Activated CD4-positive, alpha-beta T cell treated with anti-CD3 and anti-CD28 coated beads for 36 hours (primary cell): ENCODE measurements at regions not wholly inside any gene's neighbourhood (a gene's known extent, or its start where the extent isn't known, plus 50 kb on each side); places are given as distances from the start of the nearest gene placed in this dataset.
"Not testable (repeated sequence)": the region's sequence is repeated elsewhere in the genome, so short reads cannot be mapped to it uniquely, and the experiment has no call there.

Source experiments
- ATAC-seq: fragments of 200-7000 bp; cut with Tn5 transposase; one replicate; pipeline ENCODE4 v1.10.0; 2021; ENCODE audit warnings: mild to moderate bottlenecking, moderate library complexity
- CTCF ChIA-PET: fragments of 350-600 bp; sonication (Branson Sonifier 250); formaldehyde crosslinking; loops from one replicate; lab custom pipeline; 2021; ENCODE audit warnings: antibody characterized with exemption; lab: Charles Lee
- POLR2A ChIA-PET: fragments of 350-600 bp; sonication (Branson Sonifier 250); formaldehyde crosslinking; loops from one replicate; lab custom pipeline; 2021; ENCODE audit warnings: antibody characterized with exemption, inconsistent platforms; lab: Charles Lee
- DNase-seq: peaks from one replicate; pipeline ENCODE4 v3.0.0-alpha.2; 2020
- H3K27ac Mint-ChIP-seq: one replicate; pipeline ENCODE4 v1.8.0; 2021; ENCODE audit warnings: mixed read lengths
- H3K27me3 Mint-ChIP-seq: one replicate; pipeline ENCODE4 v1.8.0; 2021; ENCODE audit warnings: mixed read lengths
- H3K36me3 Mint-ChIP-seq: one replicate; pipeline ENCODE4 v1.8.0; 2021; ENCODE audit warnings: low read depth, mixed read lengths
- H3K4me1 Mint-ChIP-seq: one replicate; pipeline ENCODE4 v1.8.0; 2021; ENCODE audit warnings: mixed read lengths
- H3K4me3 Mint-ChIP-seq: one replicate; pipeline ENCODE4 v1.8.0; 2021; ENCODE audit warnings: mild to moderate bottlenecking, moderate library complexity, mixed read lengths
- H3K9me3 Mint-ChIP-seq: one replicate; pipeline ENCODE4 v1.8.0; 2021; ENCODE audit warnings: low read depth, mixed read lengths
- intact Hi-C, 2 experiments: fragments of 100-400 bp; cut with DNase I in 1 of 2; cut with micrococcal nuclease in 1 of 2; formaldehyde crosslinking; loops; one replicate each; pipeline versions ENCODE4 v1.14.2 to v1.15.1; 2022 to 2024; cut with DNase I, micrococcal nuclease

DNA sequence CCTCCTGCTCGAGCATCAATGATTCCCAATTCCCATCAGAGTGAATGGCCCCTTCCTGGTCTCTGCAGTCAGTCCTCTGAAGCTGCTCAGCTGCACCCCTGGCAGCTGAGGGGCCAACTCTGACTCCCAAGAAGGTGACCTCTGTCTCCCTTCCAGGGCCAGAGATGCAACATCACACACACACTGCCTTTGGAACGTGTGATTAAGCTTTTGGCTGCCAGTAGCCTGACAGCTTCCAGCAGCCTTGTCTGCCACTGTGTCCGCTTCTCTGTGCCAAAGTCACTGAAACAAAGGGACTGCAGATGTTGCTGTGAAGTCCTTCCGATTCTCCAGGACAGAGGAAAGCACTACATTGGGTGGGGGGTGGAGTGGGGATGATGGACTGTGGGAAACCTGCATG, 254.1 kb downstream of the CEP170 start:
- H3K4me3 Mint-ChIP-seq, H3K27me3 Mint-ChIP-seq, H3K27ac Mint-ChIP-seq, intact Hi-C loops, POLR2A ChIA-PET, DNase-seq, H3K36me3 Mint-ChIP-seq, CTCF ChIA-PET, H3K4me1 Mint-ChIP-seq, ATAC-seq, H3K9me3 Mint-ChIP-seq: not testable (repeated sequence)

DNA sequence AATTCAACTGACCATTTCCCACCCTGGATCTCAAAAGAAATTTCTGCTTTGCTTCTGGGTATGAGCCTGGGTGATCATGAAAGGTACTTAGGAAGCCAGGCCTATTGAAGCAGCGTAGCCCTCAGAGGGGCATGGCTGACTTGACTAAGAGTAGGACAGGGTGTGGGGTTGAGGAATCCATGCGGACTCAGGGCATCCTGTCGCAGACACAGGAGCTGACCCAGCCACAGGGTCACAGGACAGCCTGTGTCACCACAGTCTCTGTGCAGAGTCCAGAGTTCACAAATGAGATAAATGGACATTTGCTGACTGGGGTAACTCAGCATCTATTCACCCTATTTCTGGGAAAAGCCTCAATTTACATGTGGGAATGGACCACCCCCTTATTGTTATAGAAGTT, 262.3 kb downstream of the CEP170 start:
- H3K4me1 Mint-ChIP-seq, DNase-seq, H3K27ac Mint-ChIP-seq, CTCF ChIA-PET, intact Hi-C loops, H3K36me3 Mint-ChIP-seq, POLR2A ChIA-PET, ATAC-seq, H3K27me3 Mint-ChIP-seq, H3K4me3 Mint-ChIP-seq, H3K9me3 Mint-ChIP-seq: not testable (repeated sequence)

GRCh38 chr1:242985096-242985495, 270.0 kb downstream of the CEP170 start:
- intact Hi-C loops, H3K27ac Mint-ChIP-seq, POLR2A ChIA-PET, H3K27me3 Mint-ChIP-seq, H3K4me1 Mint-ChIP-seq, ATAC-seq, DNase-seq, CTCF ChIA-PET, H3K36me3 Mint-ChIP-seq, H3K4me3 Mint-ChIP-seq, H3K9me3 Mint-ChIP-seq: not testable (repeated sequence)

DNA sequence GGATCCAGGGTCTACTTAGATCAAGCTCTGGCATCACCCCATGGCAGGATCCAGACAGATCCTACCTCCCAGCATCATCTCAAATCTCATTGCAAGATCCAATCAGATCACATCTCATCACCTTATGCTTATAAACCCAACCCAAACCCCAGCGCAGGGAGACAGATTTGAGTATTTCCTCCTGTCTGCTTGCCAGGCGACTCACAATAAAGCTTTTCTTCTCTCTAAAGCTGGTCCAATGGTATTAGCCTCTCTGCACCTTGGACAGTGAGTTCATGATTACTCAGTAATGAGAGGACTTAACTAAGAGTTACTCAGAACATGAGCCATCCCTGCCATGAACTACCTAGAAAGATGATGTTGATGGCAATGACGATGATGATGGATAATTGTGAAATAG, 281.7 kb downstream of the CEP170 start:
- CTCF ChIA-PET, H3K27ac Mint-ChIP-seq, H3K4me1 Mint-ChIP-seq, H3K4me3 Mint-ChIP-seq, POLR2A ChIA-PET, H3K9me3 Mint-ChIP-seq, ATAC-seq, H3K36me3 Mint-ChIP-seq, H3K27me3 Mint-ChIP-seq, DNase-seq, intact Hi-C loops: not testable (repeated sequence)

DNA sequence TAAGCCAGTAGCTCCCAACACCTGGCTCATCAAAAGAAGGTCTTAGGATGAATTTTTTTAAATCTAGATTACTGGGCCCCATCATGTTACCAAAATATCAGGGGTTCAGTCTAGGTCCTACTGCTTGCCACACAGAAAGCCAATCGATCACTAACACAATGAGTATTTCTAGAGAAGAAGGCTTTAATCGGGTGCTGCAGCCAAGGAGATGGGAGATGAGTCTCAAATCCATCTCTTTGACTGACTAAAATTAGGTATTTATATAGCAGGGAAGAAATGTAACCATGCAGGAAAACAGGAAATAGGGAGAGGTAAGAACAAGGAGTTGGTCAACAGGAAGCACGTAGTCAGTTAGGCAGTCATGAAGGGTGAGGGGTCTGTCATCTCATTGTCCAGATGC, 288.2 kb downstream of the CEP170 start:
- ChIA-PET POLR2A (no interaction called here), CTCF (no interaction called here)
- Mint-ChIP-seq H3K4me1 (no peaks in the 10 kb centered on the region), H3K36me3 (peaks cover 2% of the 10 kb centered on the region), H3K27ac (no peak overlapping the region), H3K27me3 (peaks cover 2% of the 10 kb centered on the region), H3K4me3 (no peak overlapping the region), H3K9me3 (peaks cover 10% of the 10 kb centered on the region)
- intact Hi-C loops = no loop called here
- DNase-seq = no peak
- ATAC-seq = no peak

GRCh38 chr1:242959397-242959796, 295.7 kb downstream of the CEP170 start:
- intact Hi-C loops, CTCF ChIA-PET, POLR2A ChIA-PET: not testable (repeated sequence)

GRCh38 chr1:242954945-242955344, 300.1 kb downstream of the CEP170 start:
- H3K36me3 Mint-ChIP-seq, H3K27me3 Mint-ChIP-seq, POLR2A ChIA-PET, intact Hi-C loops, CTCF ChIA-PET, H3K4me3 Mint-ChIP-seq, ATAC-seq, DNase-seq, H3K4me1 Mint-ChIP-seq, H3K27ac Mint-ChIP-seq, H3K9me3 Mint-ChIP-seq: not testable (repeated sequence)

More at GRCh38 chr1:242959397-242959796, 295.7 kb downstream of the CEP170 start:
- not testable (repeated sequence) for DNase-seq, H3K4me1 Mint-ChIP-seq, H3K36me3 Mint-ChIP-seq, H3K9me3 Mint-ChIP-seq, ATAC-seq, H3K4me3 Mint-ChIP-seq, H3K27me3 Mint-ChIP-seq, H3K27ac Mint-ChIP-seq

GRCh38 chr1:242946206-242946605, 308.9 kb downstream of the CEP170 start:
- H3K27me3 Mint-ChIP-seq = peaks cover 6% of the 10 kb centered on the region
- H3K4me1 Mint-ChIP-seq = no peaks in the 10 kb centered on the region
- POLR2A ChIA-PET = no interaction called here
- no peaks in the 10 kb centered on the region for H3K36me3 Mint-ChIP-seq
- CTCF ChIA-PET = no interaction called here
- no peak overlapping the region for H3K4me3 Mint-ChIP-seq
- no peak overlapping the region for H3K27ac Mint-ChIP-seq
- DNase-seq (no peak), ATAC-seq (no peak)
- H3K9me3 Mint-ChIP-seq = no peaks in the 10 kb centered on the region
- intact Hi-C loops = no loop called here

- H3K27me3 Mint-ChIP-seq, H3K4me3 Mint-ChIP-seq, H3K4me1 Mint-ChIP-seq, H3K27ac Mint-ChIP-seq, POLR2A ChIA-PET, ATAC-seq, H3K9me3 Mint-ChIP-seq, H3K36me3 Mint-ChIP-seq, intact Hi-C loops: not testable (repeated sequence)
- DNase-seq = peak; percentile 30
- CTCF ChIA-PET = interaction anchor here (0.6 kb wide), 1 partner anchor 572 kb away, joined by 3 read pairs; no protein-coding TSS in a partner anchor
Observed at GRCh38 chr1:242936725-242937124, 318.4 kb downstream of the CEP170 start.

DNA sequence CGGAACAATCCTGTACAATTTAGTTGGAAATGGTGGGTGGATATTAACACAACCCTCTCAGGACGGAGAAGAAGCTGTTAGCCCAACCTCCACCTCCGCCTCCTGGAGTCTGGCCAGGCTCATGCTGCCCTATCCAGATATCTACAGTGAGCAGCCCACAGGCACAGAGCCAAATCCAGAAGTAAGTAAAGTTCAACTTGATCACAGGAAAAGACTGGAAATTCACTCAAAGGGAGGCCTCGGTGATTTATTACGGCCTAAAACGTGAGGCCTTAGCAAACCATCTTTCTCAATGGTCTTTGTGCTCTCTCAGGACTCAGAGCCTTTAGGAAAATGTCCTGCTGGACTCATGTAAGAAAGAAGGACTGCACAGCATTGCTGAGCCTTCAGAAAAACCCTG, 330.4 kb downstream of the CEP170 start:
- intact Hi-C loops, CTCF ChIA-PET, ATAC-seq, H3K9me3 Mint-ChIP-seq, H3K4me1 Mint-ChIP-seq, H3K4me3 Mint-ChIP-seq, POLR2A ChIA-PET, H3K36me3 Mint-ChIP-seq, H3K27ac Mint-ChIP-seq, H3K27me3 Mint-ChIP-seq, DNase-seq: not testable (repeated sequence)

- CTCF ChIA-PET, POLR2A ChIA-PET, ATAC-seq, H3K4me3 Mint-ChIP-seq, H3K9me3 Mint-ChIP-seq, H3K27ac Mint-ChIP-seq, intact Hi-C loops, H3K4me1 Mint-ChIP-seq, H3K36me3 Mint-ChIP-seq, H3K27me3 Mint-ChIP-seq, DNase-seq: not testable (repeated sequence)
Observed at GRCh38 chr1:242923603-242924002, 331.5 kb downstream of the CEP170 start.

DNA sequence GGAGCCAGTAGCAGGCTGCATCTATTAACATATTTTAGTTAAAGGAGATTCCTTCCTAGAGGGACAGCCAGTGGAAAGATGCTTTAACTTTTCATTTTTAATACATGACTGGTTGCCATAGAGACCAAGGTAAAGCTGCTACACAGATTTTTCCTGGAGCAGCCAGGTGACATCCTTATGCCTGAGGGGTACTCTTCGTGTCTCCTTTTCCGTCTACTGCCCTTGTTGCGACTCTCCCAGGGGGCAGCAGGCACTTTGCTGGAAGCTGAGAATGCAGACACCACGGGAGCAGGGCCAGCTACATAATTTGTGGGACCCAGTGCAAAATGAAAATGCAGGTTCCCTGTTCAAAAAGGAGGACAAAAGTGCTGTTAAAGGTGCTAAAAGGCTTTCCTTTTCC, 340.4 kb downstream of the CEP170 start:
- H3K27ac Mint-ChIP-seq, H3K36me3 Mint-ChIP-seq, intact Hi-C loops: not testable (repeated sequence)

GRCh38 chr1:242912855-242913254, 342.2 kb downstream of the CEP170 start:
- POLR2A ChIA-PET, intact Hi-C loops, H3K4me3 Mint-ChIP-seq, H3K4me1 Mint-ChIP-seq, H3K27me3 Mint-ChIP-seq, H3K27ac Mint-ChIP-seq, CTCF ChIA-PET, ATAC-seq, DNase-seq, H3K36me3 Mint-ChIP-seq, H3K9me3 Mint-ChIP-seq: not testable (repeated sequence)

More for the DNA sequence above, 340.4 kb downstream of the CEP170 start:
- H3K4me3 Mint-ChIP-seq, DNase-seq, H3K4me1 Mint-ChIP-seq, POLR2A ChIA-PET, H3K9me3 Mint-ChIP-seq, H3K27me3 Mint-ChIP-seq, CTCF ChIA-PET, ATAC-seq: not testable (repeated sequence)
